NCI-H2081 (cell line): ENCODE measurements at regions not wholly inside any gene's neighbourhood (a gene's known extent, or its start where the extent isn't known, plus 50 kb on each side); places are given as distances from the start of the nearest gene placed in this dataset.
"Not testable (repeated sequence)": the region's sequence is repeated elsewhere in the genome, so short reads cannot be mapped to it uniquely, and the experiment has no call there.

ENCODE experiments used
- DNase-seq, 2 experiments: peaks; one replicate each; lab custom pipeline; 2025; lab: John Stamatoyannopoulos, UW

DNA sequence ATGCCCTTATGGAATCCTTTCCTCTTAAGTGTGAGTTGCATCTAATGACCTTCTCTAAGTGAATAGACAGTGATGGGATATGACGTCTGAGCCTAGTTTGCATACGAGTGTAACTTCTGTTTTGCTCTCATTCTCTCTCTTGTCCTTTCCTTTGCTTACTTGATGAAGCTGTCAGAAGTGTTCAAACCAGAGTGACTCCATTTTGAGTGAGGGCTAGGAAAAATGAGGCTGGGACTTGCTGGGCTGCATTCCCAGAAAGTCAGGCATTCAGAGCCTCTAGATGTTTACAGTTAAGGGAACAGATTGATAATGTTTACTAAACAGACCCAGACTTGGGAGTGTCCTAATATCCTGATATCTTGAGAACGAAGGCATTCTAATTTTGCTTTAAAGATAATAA, 311.2 kb upstream of the SOX4 start:
- DNase-seq = not testable (repeated sequence)

- DNase-seq = no peak
Measured at GRCh38 chr6:21284166-21284565, 309.4 kb upstream of the SOX4 start.

GRCh38 chr6:21284706-21285105, 308.8 kb upstream of the SOX4 start:
- no peak for DNase-seq

DNA sequence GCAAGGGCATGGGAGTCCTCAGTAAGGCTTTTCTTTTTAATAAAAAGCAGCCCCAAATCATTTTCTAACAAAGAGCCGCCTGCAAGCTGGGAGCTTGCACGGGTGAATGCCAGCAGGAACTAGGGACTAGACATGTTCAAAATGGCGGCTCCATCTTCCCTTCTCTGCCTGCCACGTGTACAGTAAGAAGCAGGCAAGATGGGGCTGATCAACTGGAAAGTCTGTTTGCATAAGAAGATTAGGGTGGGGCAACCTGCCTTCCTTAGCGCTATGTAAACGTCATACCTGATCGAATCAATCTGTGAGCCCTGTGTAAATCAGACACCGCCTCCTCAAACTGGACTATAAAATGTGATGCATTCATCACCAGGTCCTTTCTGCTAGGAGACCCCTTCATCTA, 299.4 kb upstream of the SOX4 start:
- no peak for DNase-seq

GRCh38 chr6:21295506-21296240, 297.9 kb upstream of the SOX4 start:
- no peak for DNase-seq

- DNase-seq = no peak
Measured at GRCh38 chr6:21297665-21298064, 295.9 kb upstream of the SOX4 start.

- DNase-seq = no peak
Measured at GRCh38 chr6:21299216-21299615, 294.3 kb upstream of the SOX4 start.

DNA sequence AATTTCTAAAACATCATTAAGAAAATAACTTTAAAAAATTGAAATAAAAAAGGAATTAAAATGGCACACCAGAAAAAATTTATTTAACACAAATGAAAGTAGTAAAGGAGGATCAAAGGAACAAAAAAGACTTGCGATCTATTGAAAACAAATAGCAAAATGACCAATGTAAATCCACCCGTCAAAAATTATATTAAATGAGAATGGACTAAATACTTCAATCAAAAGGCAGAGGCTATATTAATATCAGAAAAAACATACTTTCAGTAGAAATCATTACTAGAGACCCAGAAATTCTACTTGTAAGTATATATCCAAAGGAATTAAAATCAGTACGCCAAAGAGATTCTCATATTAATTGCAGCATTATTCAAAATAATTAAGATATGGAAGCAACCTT, 293.1 kb upstream of the SOX4 start:
- DNase-seq = no peak

DNA sequence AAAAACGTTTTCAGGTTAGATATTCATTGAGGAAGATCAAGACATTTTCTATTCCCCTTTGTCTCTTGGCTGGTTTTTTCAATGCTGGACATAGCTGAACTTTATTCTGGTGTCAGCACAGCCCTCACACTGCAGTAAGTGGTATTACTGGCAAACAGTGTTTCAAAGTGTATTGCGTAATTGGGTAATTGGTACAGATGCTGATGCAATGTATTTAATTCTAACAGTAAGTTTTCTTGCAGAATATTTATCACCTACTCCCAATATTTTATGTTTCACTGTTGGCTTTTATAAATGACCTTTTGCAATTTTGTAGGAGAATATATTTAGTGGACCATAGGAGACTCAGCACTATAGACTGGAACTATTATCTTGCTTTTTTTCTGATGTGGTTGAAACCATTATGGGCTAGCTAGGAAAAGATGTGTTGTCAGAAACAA, 287.6 kb upstream of the SOX4 start:
- no peak for DNase-seq

DNA sequence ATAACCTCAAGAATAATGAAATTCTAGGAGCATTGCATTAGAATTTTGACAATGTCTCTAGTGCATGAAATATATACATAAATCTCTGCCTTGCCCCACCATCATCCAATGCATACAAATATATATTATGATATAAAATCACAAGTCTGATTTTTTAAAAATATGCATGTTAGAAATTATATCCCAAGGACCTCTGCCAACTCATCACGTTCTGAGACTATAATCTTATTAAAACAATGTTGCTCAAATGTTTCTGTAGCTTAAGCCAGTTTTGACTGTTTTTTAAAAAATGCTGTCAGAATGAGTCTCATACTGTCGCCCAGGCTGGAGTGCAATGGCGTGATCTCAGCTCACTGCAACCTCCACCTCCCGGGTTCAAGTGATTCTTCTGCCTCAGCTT, 287.0 kb upstream of the SOX4 start:
- DNase-seq = no peak

- no peak for DNase-seq
Measured at GRCh38 chr6:21309807-21310221, 283.7 kb upstream of the SOX4 start.

- DNase-seq = no peak
Measured at GRCh38 chr6:21310568-21311140, 282.9 kb upstream of the SOX4 start.

DNA sequence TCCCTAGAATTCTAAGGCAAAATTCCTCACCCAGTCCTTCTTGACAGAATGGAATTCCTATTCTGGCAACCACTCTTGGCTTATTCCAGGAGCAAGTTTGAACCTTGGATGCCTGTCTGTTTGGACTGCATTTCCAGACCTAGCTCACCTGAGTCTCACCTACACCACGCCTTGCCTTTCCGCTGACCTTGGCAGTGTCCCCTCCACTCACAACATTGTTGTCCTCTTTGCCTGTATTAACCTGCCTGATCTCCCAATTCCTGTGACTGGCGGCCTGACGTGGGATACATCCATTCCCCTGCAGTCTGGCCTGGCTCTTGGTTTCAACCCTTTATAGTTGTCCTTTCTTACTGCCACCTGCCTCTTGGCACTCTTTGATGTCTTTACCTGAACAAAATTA, 281.4 kb upstream of the SOX4 start:
- no peak for DNase-seq

DNA sequence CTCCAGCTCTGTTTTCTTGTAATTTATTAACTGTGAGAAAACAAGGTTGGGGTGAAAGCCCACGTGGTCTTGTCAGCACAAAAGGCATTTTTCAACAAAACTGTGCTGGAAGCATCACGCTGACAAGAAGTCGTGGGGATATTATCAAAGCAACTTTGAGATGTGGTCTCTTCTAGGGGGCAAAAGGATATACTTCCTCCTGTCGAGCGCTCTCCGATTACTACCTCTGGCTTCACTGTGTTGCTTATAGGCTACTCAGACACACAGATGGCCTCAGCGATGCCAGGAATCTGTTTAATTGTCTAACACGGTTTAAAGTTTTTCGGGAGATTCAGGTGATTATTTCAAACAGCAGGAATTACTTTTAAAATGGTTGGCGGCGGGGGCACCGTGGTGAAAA, 275.9 kb upstream of the SOX4 start:
- no peak for DNase-seq

GRCh38 chr6:21321076-21321475, 272.5 kb upstream of the SOX4 start:
- no peak for DNase-seq

- DNase-seq = no peak
Measured at GRCh38 chr6:21321531-21321930, 272.0 kb upstream of the SOX4 start.

DNA sequence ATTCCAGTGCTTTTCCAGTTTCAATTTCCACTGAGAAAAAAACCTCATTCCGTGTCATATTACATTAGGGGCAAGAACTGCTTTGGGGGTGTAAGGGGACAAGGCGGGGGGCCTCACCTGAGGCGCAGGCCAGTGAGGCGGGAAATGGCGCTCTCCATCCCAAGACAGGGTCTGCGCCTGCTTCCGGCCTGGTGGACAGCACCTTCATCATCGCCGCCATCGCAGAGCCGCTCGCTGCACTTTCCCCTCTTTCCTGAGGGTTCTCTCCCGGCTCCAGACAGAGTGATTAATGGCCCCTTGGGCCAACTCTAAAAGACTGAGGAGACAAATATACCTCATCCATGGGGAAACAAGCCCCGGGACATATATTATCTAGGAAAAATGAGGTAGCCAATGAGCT, 270.0 kb upstream of the SOX4 start:
- DNase-seq = no peak

DNA sequence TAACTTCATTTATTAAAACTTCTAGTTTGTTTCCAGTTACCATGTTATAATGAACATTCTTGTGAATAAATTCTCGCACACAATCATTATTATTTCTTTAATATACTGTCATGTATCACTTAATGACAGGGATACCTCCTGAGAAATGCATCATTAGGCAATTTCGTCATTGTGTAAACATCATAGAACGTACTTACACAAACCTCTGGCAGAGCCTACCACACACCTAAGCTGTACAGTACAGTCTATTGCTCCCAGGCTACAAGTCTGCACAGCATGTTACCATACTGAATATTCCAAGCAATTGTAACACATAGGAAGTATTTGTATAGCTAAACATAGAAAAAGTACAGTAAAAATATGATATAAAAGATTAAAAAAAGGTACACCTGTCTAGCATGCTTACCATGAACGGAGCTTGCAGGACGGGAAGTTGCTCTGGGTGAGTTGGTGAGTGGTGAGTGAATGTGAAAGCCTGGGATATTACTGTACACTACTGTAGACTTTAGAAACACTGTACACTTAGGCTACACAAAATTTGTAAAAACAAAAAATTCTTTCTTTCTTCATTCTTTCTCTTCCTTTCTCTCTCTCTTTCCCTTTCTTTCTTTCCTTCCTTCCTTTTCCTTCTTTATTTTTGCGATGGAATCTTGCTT, 268.2 kb upstream of the SOX4 start:
- DNase-seq = peak; percentile 35 to 80

DNA sequence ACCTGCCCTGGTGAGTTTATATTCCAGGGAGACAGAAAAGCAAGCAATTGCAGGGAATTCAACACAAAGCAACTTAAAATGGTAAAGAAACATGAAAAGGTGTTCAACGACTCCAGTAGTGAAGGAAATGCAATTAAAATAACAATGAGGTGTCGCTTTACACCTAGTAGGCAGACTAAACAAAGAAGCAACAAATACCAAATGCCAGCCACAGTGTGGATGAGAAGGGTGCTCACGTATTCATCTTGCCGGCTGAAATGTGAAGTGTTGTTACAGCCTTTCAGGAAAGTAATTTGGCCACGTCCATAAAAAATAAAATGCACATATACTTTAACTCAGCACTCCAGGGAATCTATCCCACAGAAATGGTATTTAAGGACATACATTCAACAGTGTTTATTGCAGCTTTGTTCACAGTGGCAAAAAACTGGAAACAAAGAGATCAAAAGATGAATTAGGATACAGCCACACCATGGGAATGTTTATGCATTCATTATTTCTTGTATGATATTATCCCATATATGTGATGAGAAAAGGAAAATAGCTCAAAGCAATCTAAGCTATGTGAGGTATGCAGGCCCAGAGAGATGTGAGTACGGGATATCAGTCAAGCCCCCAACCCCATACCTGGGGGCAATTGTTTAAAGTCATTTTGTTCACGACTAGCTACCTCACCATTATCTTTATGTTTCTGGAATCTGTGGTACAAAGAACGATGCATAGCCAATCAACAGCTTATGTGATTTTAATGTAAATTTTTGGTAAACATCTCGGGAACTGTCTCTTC, 266.0 kb upstream of the SOX4 start:
- peak in 1 of 2 experiments; percentile 10 for DNase-seq

- no peak for DNase-seq
Measured at GRCh38 chr6:21331235-21331634, 262.3 kb upstream of the SOX4 start.

DNA sequence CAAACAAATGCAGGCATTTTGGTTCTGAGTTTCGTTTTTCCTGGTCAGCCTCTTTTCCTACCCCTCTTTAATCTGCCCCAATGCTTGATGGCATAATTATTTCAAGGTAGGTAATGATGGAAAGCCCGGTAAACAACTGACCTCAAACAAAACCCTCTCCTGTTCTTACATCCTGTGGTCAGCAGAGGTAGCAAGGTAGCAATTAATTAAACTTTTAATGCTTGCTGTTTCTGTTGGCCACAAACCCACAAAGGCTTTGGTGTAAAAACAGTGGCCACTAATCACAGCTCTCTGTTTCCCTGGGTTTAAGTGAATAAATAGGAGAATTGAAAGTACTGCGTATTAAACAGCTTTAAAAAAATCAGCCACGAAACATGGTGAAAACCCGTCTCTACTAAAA, 261.5 kb upstream of the SOX4 start:
- no peak for DNase-seq

GRCh38 chr6:21332660-21333059, 260.9 kb upstream of the SOX4 start:
- DNase-seq = no peak

DNA sequence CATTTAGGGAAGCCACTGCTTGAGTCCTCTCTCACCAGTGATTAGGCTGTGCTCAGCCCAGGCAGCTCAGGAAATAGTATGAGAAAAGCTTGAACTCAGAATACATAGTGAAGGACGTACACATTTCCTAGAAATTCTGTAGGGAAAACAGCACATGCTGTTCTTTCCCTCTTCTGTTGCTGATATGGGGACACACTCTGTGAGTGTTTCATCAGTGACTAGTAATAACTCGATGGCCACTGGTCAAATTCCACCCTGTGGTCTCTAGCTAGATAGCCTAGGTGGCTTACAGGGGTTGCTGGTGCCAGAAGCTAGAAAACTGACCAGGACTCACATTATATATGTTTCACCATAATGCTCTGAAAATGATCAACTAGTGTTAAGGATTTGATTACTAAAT, 259.8 kb upstream of the SOX4 start:
- DNase-seq = no peak
